Spleen (tissue), 11 donors: ENCODE measurements at regions not wholly inside any gene's neighbourhood (a gene's known extent, or its start where the extent isn't known, plus 50 kb on each side); places are given as distances from the start of the nearest gene placed in this dataset.

ENCODE experiments used
- DNase-seq: peaks from one replicate; pipeline ENCODE4 v3.0.0-alpha.2; 2020
- H3K27ac ChIP-seq, 8 donors: fragments of 200-600 bp; sonication (generic) in 7 of 8; 1 replicate in 4 of 8; 2 replicates in 4 of 8; pipeline versions ENCODE4 v1.5.0 to v1.8.0; 2016 to 2021; ENCODE audit warnings: inconsistent platforms in 4 of 8, mild to moderate bottlenecking in 4 of 8, moderate library complexity in 1 of 8
- H3K27me3 ChIP-seq, 7 donors: fragments of 200-600 bp; sonication (generic) in 6 of 7; replicated peaks in 1 of 7; 1 replicate in 4 of 7; 2 replicates in 3 of 7; pipeline versions ENCODE4 v1.5.0 to v1.8.0; 2016 to 2021; ENCODE audit warnings: inconsistent platforms in 3 of 7, mild to moderate bottlenecking in 1 of 7
- H3K36me3 ChIP-seq, 6 donors: fragments of 200-600 bp; sonication (generic) in 5 of 6; 1 replicate in 4 of 6; 2 replicates in 2 of 6; pipeline versions ENCODE4 v1.5.0 to v1.8.0; 2016 to 2021; ENCODE audit warnings: inconsistent platforms in 2 of 6
- H3K4me1 ChIP-seq, 6 donors: fragments of 200-600 bp; sonication (generic) in 5 of 6; 1 replicate in 3 of 6; 2 replicates in 3 of 6; pipeline versions ENCODE4 v1.5.0 to v1.8.0; 2016 to 2021; ENCODE audit warnings: inconsistent platforms in 3 of 6
- H3K4me3 ChIP-seq, 8 donors: fragments of 200-600 bp; sonication (generic) in 7 of 8; 1 replicate in 4 of 8; 2 replicates in 4 of 8; pipeline versions ENCODE4 v1.5.0 to v1.8.0; 2016 to 2021; ENCODE audit warnings: inconsistent platforms in 4 of 8, mild to moderate bottlenecking in 4 of 8, moderate library complexity in 2 of 8
- H3K9me3 ChIP-seq, 8 donors: fragments of 200-600 bp; sonication (generic) in 7 of 8; 1 replicate in 4 of 8; 2 replicates in 4 of 8; pipeline versions ENCODE4 v1.5.0 to v1.8.0; 2016 to 2021; ENCODE audit warnings: inconsistent platforms in 4 of 8
- CTCF ChIP-seq, 11 experiments: fragments of 200-600 bp in 7 of 11; fragments of 450-650 bp in 4 of 11; sonication (generic) in 4 of 11; IDR thresholded peaks in 8 of 11; conservative IDR thresholded peaks in 3 of 11; 1 replicate in 7 of 11; 2 replicates in 4 of 11; pipeline versions ENCODE4 v1.4.0 to v1.8.0; 2016 to 2021; ENCODE audit warnings: antibody characterized with exemption in 11 of 11, inconsistent platforms in 4 of 11, mild to moderate bottlenecking in 1 of 11
- POLR2A ChIP-seq, 3 donors: fragments of 450-650 bp; IDR thresholded peaks; one replicate each; pipeline ENCODE4 v1.5.1; 2017; ENCODE audit warnings: antibody characterized with exemption in 3 of 3, mild to moderate bottlenecking in 1 of 3
- POLR2AphosphoS5 ChIP-seq, 3 donors: sonication (generic); formaldehyde crosslinking; IDR thresholded peaks; one replicate each; pipeline ENCODE4 v1.5.1; 2017; ENCODE audit warnings: antibody characterized with exemption in 3 of 3
- whole genome bisulfite sequencing, 5 donors: extraction: QIAGEN DNeasy Blood & Tissue Kit in 3 of 5; methylation state at CpG; one replicate each; pipeline versions ENCODE4 v1.1.5 to v1.1.7; 2013 to 2018; 5-methylcytosine and 5-hydroxymethylcytosine counted together
- intact Hi-C: fragments of 100-400 bp; cut with DNase I; formaldehyde crosslinking; loops from one replicate; pipeline ENCODE4 v1.15.0; 2023; ENCODE audit warnings: low total_unique reads
- donor health status: healthy with polysubstance abuse.
- donor health status: DM: no; HTN: no; CAD: no; lungs with moderate emphysema.
- donor health status: DM: no; HTN: no; CAD: no.
- donor health status: Bipolar disorder and iron deficiency.
- donor health status: healthy.
- donor health status: DM: no; HTN: no; CAD: no.
- donor health status: DM: yes; HTN: yes; CAD: no.

- Histone ChIP-seq H3K9me3 (peaks cover 0 to 11% (median 0%) of the 10 kb centered on the region in 8 donors), H3K27ac (no peak overlapping the region), H3K27me3 (no peaks in the 10 kb centered on the region), H3K4me1 (peaks cover 0 to 23% (median 3%) of the 10 kb centered on the region in 6 donors), H3K36me3 (no peaks in the 10 kb centered on the region), H3K4me3 (no peak overlapping the region)
- WGBS, 5 donors, result 78 to 90% (median 89%) methylated on average over 2 of the region's 2 CpGs
- intact Hi-C loops, result no loop called here
- no peak for DNase-seq
- TF ChIP-seq POLR2AphosphoS5 (IDR thresholded peaks at IDR 0.05) (no peak), POLR2A (IDR thresholded peaks at IDR 0.05) (no peak), CTCF (IDR thresholded peaks at IDR 0.05 in 8 of 11, conservative IDR thresholded peaks at IDR 0.05 in 3 of 11) (no peak)
Observed at GRCh38 chr14:89640141-89640540, 223.1 kb upstream of the FOXN3 start.

GRCh38 chr14:89639687-89640086 lies 222.7 kb upstream of the FOXN3 start:
- Histone ChIP-seq H3K4me1 (peaks cover 0 to 23% (median 3%) of the 10 kb centered on the region in 6 donors), H3K27ac (no peak overlapping the region), H3K9me3 (peaks cover 0 to 11% (median 0%) of the 10 kb centered on the region in 8 donors), H3K27me3 (no peaks in the 10 kb centered on the region), H3K36me3 (no peaks in the 10 kb centered on the region), H3K4me3 (no peak overlapping the region)
- DNase-seq, result no peak
- WGBS, 5 donors, result 67 to 84% (median 76%) methylated on average over 1 of the region's 1 CpG
- intact Hi-C loops, result no loop called here
- TF ChIP-seq CTCF (IDR thresholded peaks at IDR 0.05 in 8 of 11, conservative IDR thresholded peaks at IDR 0.05 in 3 of 11) (no peak), POLR2A (IDR thresholded peaks at IDR 0.05) (no peak), POLR2AphosphoS5 (IDR thresholded peaks at IDR 0.05) (no peak)

- DNase-seq, result no peak
- H3K27me3 ChIP-seq, result no peaks in the 10 kb centered on the region
- H3K36me3 ChIP-seq, result no peaks in the 10 kb centered on the region
- WGBS, 5 donors, result 60 to 70% (median 65%) methylated on average over 4 of the region's 4 CpGs
- TF ChIP-seq CTCF (IDR thresholded peaks at IDR 0.05 in 8 of 11, conservative IDR thresholded peaks at IDR 0.05 in 3 of 11) (no peak), POLR2A (IDR thresholded peaks at IDR 0.05) (no peak), POLR2AphosphoS5 (IDR thresholded peaks at IDR 0.05) (no peak)
- peaks cover 0 to 11% (median 0%) of the 10 kb centered on the region in 8 donors for H3K9me3 ChIP-seq
- H3K27ac ChIP-seq, result peak overlapping the region in 1 of 8 donors; percentile 3
- intact Hi-C loops, result no loop called here
- no peak overlapping the region for H3K4me3 ChIP-seq
- H3K4me1 ChIP-seq, result peaks cover 0 to 23% (median 3%) of the 10 kb centered on the region in 6 donors
Observed at GRCh38 chr14:89638891-89639290, 221.9 kb upstream of the FOXN3 start.

GRCh38 chr14:89637581-89637980 lies 220.5 kb upstream of the FOXN3 start:
- Histone ChIP-seq H3K9me3 (peaks cover 0 to 11% (median 0%) of the 10 kb centered on the region in 8 donors), H3K27me3 (no peaks in the 10 kb centered on the region), H3K27ac (no peak overlapping the region), H3K4me3 (no peak overlapping the region), H3K4me1 (peaks cover 0 to 23% (median 3%) of the 10 kb centered on the region in 6 donors), H3K36me3 (no peaks in the 10 kb centered on the region)
- WGBS, 5 donors, result 90 to 94% (median 91%) methylated on average over 2 of the region's 2 CpGs
- DNase-seq, result no peak
- intact Hi-C loops, result no loop called here
- TF ChIP-seq POLR2AphosphoS5 (IDR thresholded peaks at IDR 0.05) (no peak), CTCF (IDR thresholded peaks at IDR 0.05 in 8 of 11, conservative IDR thresholded peaks at IDR 0.05 in 3 of 11) (no peak), POLR2A (IDR thresholded peaks at IDR 0.05) (no peak)
